HepG2 (cell line): ENCODE measurements at regions not wholly inside any gene's neighbourhood (a gene's known extent, or its start where the extent isn't known, plus 50 kb on each side); places are given as distances from the start of the nearest gene placed in this dataset.

Source experiments
- ATAC-seq: fragments of 200-7000 bp; cut with Tn5 transposase; 3 replicates; pipeline ENCODE4 v1.9.1; 2020; ENCODE audit warnings: mild to moderate bottlenecking, moderate library complexity
- BruUV-seq: library from RNA; stranded (reverse); fragments of 400-500 nt; replicated peaks from 2 replicates; lab custom pipeline; 2021; lab: Mats Ljungman, UMichigan
- CTCF ChIA-PET: fragments of 300-600 bp; formaldehyde crosslinking; extraction: SDS; loops from one replicate; lab custom pipeline; 2021; ENCODE audit warnings: low total read pairs, inconsistent platforms, low intra/inter-chr PET ratio; lab: Yijun Ruan, JAX
- POLR2A ChIA-PET: fragments of 350-600 bp; sonication (Branson Sonifier 250); formaldehyde crosslinking; loops from one replicate; lab custom pipeline; 2020; ENCODE audit warnings: antibody characterized with exemption, inconsistent platforms; lab: Yijun Ruan, JAX
- DNase-seq: peaks from one replicate; pipeline ENCODE4 v3.0.0-alpha.2; 2015; ENCODE audit warnings: low spot score
- FAIRE-seq: peaks from 3 replicates; lab custom pipeline; 2011; peaks lifted over from hg19 to GRCh38; lab: Jason Lieb, UNC
- H2AFZ ChIP-seq: one replicate; pipeline ENCODE4 v1.6.1; 2011; ENCODE audit warnings: low read length, inconsistent platforms
- H3K27ac ChIP-seq: fragments of 300-600 bp; 3 replicates; pipeline ENCODE4 v1.8.0; 2011; ENCODE audit warnings: mixed run types, mild to moderate bottlenecking, mixed read lengths, low read length, inconsistent platforms; ENCODE audit not compliant: insufficient read depth; ENCODE audit errors: extremely low read length
- H3K27me3 ChIP-seq, 2 experiments: fragments of 200-600 bp in 1 of 2; 2 replicates in 1 of 2; 3 replicates in 1 of 2; pipeline versions ENCODE4 v1.6.0 to v1.8.0; 2011; ENCODE audit warnings: low read length in 2 of 2, mild to moderate bottlenecking in 2 of 2, moderate library complexity in 2 of 2, inconsistent platforms in 1 of 2; ENCODE audit not compliant: insufficient read depth in 2 of 2, control insufficient read depth in 1 of 2
- H3K36me3 ChIP-seq, 2 experiments: fragments of 200-600 bp in 1 of 2; replicated peaks in 1 of 2; 2 replicates in 1 of 2; 3 replicates in 1 of 2; pipeline versions ENCODE4 v1.5.1 to v1.8.0; 2011; ENCODE audit warnings: low read length in 2 of 2, inconsistent platforms in 1 of 2; ENCODE audit not compliant: insufficient read depth in 2 of 2, control insufficient read depth in 1 of 2
- H3K4me1 ChIP-seq: 2 replicates; pipeline ENCODE4 v1.5.1; 2012; ENCODE audit warnings: low read length, inconsistent platforms; ENCODE audit not compliant: insufficient read depth
- H3K4me2 ChIP-seq: 2 replicates; pipeline ENCODE4 v1.6.0; 2011; ENCODE audit warnings: low read depth, low read length, inconsistent platforms
- H3K4me3 ChIP-seq, 3 experiments: fragments of 200-600 bp in 1 of 3; sonication (generic), shearing (Covaris generic) in 1 of 3; replicated peaks in 1 of 3; 2 replicates each; pipeline ENCODE4 v1.5.1; 2011 to 2016; ENCODE audit warnings: low read length in 3 of 3, inconsistent platforms in 2 of 3, low read depth in 2 of 3, mild to moderate bottlenecking in 2 of 3, control low read depth in 1 of 3, mixed read lengths in 1 of 3; ENCODE audit not compliant: insufficient read depth in 1 of 3
- H3K79me2 ChIP-seq: one replicate; pipeline ENCODE4 v1.6.1; 2011; ENCODE audit warnings: low read length, inconsistent platforms; ENCODE audit not compliant: insufficient read depth
- H3K9ac ChIP-seq: 2 replicates; pipeline ENCODE4 v1.6.0; 2011; ENCODE audit warnings: mild to moderate bottlenecking, low read depth, low read length, inconsistent platforms; ENCODE audit not compliant: insufficient read depth
- H3K9me3 ChIP-seq: 2 replicates; pipeline ENCODE4 v1.5.1; 2012; ENCODE audit warnings: mild to moderate bottlenecking, low read length
- H4K20me1 ChIP-seq: 2 replicates; pipeline ENCODE4 v1.6.0; 2011; ENCODE audit warnings: inconsistent platforms, mild to moderate bottlenecking, low read length, moderate library complexity; ENCODE audit not compliant: insufficient read depth
- DNMT1 ChIP-seq: sonication (generic); formaldehyde crosslinking; IDR thresholded peaks from 2 replicates; pipeline ENCODE4 v1.5.1; 2020; ENCODE audit warnings: mild to moderate bottlenecking, missing genetic modification reagents
- DPF2 ChIP-seq: sonication (generic); formaldehyde crosslinking; IDR thresholded peaks from 2 replicates; pipeline ENCODE4 v1.4.0; 2020; ENCODE audit warnings: mild to moderate bottlenecking, low read depth, missing genetic modification reagents, borderline replicate concordance
- IRX3 ChIP-seq: sonication (generic); formaldehyde crosslinking; IDR thresholded peaks from 2 replicates; pipeline ENCODE4 v1.8.1; 2023; ENCODE audit warnings: mild to moderate bottlenecking, low read depth, missing genetic modification reagents, borderline replicate concordance
- MXD1 ChIP-seq: sonication (generic); formaldehyde crosslinking; IDR thresholded peaks from 2 replicates; pipeline ENCODE4 v1.4.0; 2020; ENCODE audit warnings: mild to moderate bottlenecking, missing genetic modification reagents
- MXD3 ChIP-seq: IDR thresholded peaks from 2 replicates; pipeline ENCODE4 v1.6.1; 2016; ENCODE audit warnings: mild to moderate bottlenecking, missing biosample characterization, missing genetic modification reagents
- PCBP2 ChIP-seq: fragments of 200-400 bp; formaldehyde crosslinking; optimal IDR thresholded peaks from 2 replicates; pipeline ENCODE3; 2018; ENCODE audit warnings: low read length, low read depth; ENCODE audit not compliant: poor library complexity, severe bottlenecking
- SIN3A ChIP-seq: IDR thresholded peaks from 2 replicates; pipeline ENCODE4 v1.6.1; 2011; ENCODE audit warnings: low read depth, mild to moderate bottlenecking, control low read depth, low read length, borderline replicate concordance
- ZNF382 ChIP-seq: sonication (generic); formaldehyde crosslinking; IDR thresholded peaks from 2 replicates; pipeline ENCODE4 v1.5.0; 2020; ENCODE audit warnings: missing genetic modification reagents, mild to moderate bottlenecking, borderline replicate concordance
- ZNF547 ChIP-seq: sonication (generic); formaldehyde crosslinking; IDR thresholded peaks from 2 replicates; pipeline ENCODE4 v1.5.1; 2020; ENCODE audit warnings: mild to moderate bottlenecking, missing genetic modification reagents
- ZNF562 ChIP-seq: sonication (generic); formaldehyde crosslinking; IDR thresholded peaks from 2 replicates; pipeline ENCODE4 v1.8.0; 2022; ENCODE audit warnings: missing genetic modification reagents, borderline replicate concordance
- ZNF572 ChIP-seq: sonication (generic); formaldehyde crosslinking; IDR thresholded peaks from 2 replicates; pipeline ENCODE4 v1.5.1; 2020; ENCODE audit warnings: mild to moderate bottlenecking, missing genetic modification reagents
- WGBS: methylation state at CpG from one replicate; pipeline ENCODE4 v1.1.6; 2017; ENCODE audit warnings: low lambda C conversion rate; 5-methylcytosine and 5-hydroxymethylcytosine counted together
- in situ Hi-C: cut with HindIII; loops from 2 replicates; pipeline ENCODE4 v1.10.0; 2017; ENCODE audit warnings: low pct_unique_long_range_greater_than_20kb; ENCODE audit not compliant: extremely low pct_ligation_motif_present
- intact Hi-C: fragments of 100-400 bp; cut with micrococcal nuclease; formaldehyde crosslinking; loops from one replicate; pipeline ENCODE4 v1.10.0; 2022; ENCODE audit not compliant: unreplicated experiment

GRCh38 chr6:113340371-113340770, 516.8 kb upstream of the MARCKS start:
- Histone ChIP-seq H4K20me1 (no peaks in the 10 kb centered on the region), H3K36me3 (no peaks in the 10 kb centered on the region), H3K4me2 (no peak overlapping the region), H3K27me3 (no peaks in the 10 kb centered on the region), H2AFZ (no peak overlapping the region), H3K9ac (no peak overlapping the region), H3K9me3 (no peaks in the 10 kb centered on the region), H3K4me1 (no peaks in the 10 kb centered on the region), H3K4me3 (no peak overlapping the region), H3K27ac (no peak overlapping the region), H3K79me2 (no peaks in the 10 kb centered on the region)
- ChIA-PET CTCF (no interaction called here), POLR2A (no interaction called here)
- in situ Hi-C loops (no loop called here), intact Hi-C loops (no loop called here)
- WGBS, result 92% methylated on average over 4 of the region's 4 CpGs
- no peak for TF ChIP-seq ZNF572 (CRISPR knock-in tag)
- no peak for TF ChIP-seq ZNF547 (CRISPR knock-in tag)
- no peak for TF ChIP-seq DNMT1
- no peak for TF ChIP-seq PCBP2
- no peak for TF ChIP-seq IRX3
- TF ChIP-seq ZNF382, result no peak
- TF ChIP-seq SIN3A, result no peak
- no peak for ATAC-seq
- FAIRE-seq, result no peak
- no peak for DNase-seq
- no TSS peak for BruUV-seq

- Histone ChIP-seq H3K4me1 (no peaks in the 10 kb centered on the region), H3K4me2 (no peak overlapping the region), H3K4me3 (no peak overlapping the region), H3K27me3 (no peaks in the 10 kb centered on the region), H3K79me2 (no peaks in the 10 kb centered on the region), H3K27ac (no peak overlapping the region), H2AFZ (no peak overlapping the region), H3K9ac (no peak overlapping the region), H3K36me3 (no peaks in the 10 kb centered on the region), H4K20me1 (no peaks in the 10 kb centered on the region), H3K9me3 (no peaks in the 10 kb centered on the region)
- ChIA-PET POLR2A (no interaction called here), CTCF (no interaction called here)
- intact Hi-C loops, result no loop called here
- DNase-seq (no peak), ATAC-seq (no peak), FAIRE-seq (no peak)
- TF ChIP-seq ZNF562 (no peak), MXD3 (CRISPR knock-in tag) (no peak), DPF2 (no peak), MXD1 (CRISPR knock-in tag) (no peak)
- in situ Hi-C loops, result no loop called here
- no TSS peak for BruUV-seq
- 94% methylated on average over 1 of the region's 1 CpG for WGBS
Measured at GRCh38 chr6:113343940-113344339, 513.2 kb upstream of the MARCKS start.
